Fibroblast of mammary gland (primary cell): ENCODE measurements at regions not wholly inside any gene's neighbourhood (a gene's known extent, or its start where the extent isn't known, plus 50 kb on each side); places are given as distances from the start of the nearest gene placed in this dataset.

ENCODE experiments used
- DNase-seq: peaks from one replicate; pipeline ENCODE4 v3.0.0-alpha.2; 2010; ENCODE audit warnings: low read depth
- H3K4me3 ChIP-seq: 2 replicates; pipeline ENCODE4 v1.5.1; 2011; ENCODE audit warnings: low read depth, mild to moderate bottlenecking, low read length, moderate library complexity; ENCODE audit not compliant: control insufficient read depth
- CTCF ChIP-seq: conservative IDR thresholded peaks from 2 replicates; pipeline ENCODE4 v1.5.1; 2011; ENCODE audit warnings: low read depth, low read length, inconsistent platforms; ENCODE audit not compliant: control insufficient read depth, insufficient read depth

- H3K4me3 ChIP-seq = no peak overlapping the region
- TF ChIP-seq CTCF = no peak
- no peak for DNase-seq
These were observed 59.2 kb upstream of the ETAA1 start for GRCh38 chr2:67337903-67338302.

DNA sequence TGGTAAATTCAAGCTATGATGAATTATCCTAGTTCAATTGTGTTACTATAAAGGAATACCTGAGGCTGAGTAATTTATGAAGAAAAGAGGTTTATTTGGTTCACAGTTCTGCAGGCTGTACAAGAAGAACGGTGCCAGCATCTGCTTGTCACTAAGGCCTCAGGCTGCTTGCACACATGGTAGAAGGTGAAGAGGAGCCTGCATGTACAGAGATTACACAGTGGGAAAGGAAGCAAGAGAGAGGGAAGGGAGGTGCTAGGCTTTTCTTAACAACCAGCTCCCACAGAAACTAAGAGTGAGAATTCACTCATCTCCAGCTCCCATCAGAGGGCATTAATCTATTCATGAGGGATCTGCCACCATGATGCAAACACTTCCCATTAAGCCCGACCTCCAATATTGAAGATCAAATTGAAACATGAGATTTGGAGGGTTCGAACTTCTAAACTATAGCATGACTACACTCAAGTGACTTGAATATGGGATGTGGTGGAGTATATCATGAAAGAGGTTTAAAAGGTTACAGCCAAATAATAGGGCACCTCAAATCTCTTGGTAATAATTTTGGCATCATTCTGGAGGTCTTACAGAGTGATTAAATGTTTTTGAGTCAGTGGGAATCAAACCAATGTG, 58.4 kb upstream of the ETAA1 start:
- DNase-seq = no peak
- no peak for TF ChIP-seq CTCF
- no peak overlapping the region for H3K4me3 ChIP-seq

GRCh38 chr2:67339234-67339885, 57.8 kb upstream of the ETAA1 start:
- no peak for TF ChIP-seq CTCF
- no peak for DNase-seq
- no peak overlapping the region for H3K4me3 ChIP-seq

DNA sequence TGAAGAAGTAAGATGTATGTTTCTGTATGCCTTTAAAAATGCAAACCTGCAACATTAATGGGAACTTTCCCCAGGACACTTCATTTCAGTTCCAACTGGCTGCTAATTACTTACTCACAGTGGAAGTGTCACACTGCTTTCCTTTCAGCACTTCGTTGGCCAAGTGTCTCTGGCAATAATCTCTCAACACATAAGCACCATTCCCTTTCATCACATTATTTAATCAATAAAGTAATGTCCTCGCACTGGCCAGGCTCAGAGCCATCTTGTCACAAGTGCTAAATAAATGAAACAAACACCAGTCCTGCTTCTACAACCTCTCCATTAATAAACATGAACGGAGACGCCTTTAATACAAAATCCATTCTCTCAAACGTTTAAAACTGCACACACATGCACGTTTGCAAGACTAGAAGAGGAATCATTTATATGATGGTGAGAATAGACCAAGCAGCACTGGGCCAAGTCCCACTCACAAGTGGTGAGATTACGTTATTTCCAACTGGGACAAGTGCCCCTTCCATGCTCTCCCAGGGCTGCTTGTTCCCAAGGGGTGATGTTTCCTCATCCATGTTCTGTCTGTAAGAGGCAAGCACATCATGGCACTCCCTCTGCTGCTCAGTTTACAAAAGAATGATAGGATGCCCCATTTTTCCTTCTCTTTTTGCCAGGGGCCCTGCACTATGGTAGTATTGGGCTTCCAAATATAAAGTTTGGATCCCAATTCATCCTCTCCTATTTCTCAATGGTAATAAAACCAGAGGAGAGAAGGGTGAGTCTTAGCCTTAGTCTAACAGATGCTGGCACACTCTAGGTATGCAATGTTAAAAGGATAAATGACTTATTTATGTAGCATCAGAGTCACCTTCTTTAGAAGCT, 56.8 kb upstream of the ETAA1 start:
- no peak for TF ChIP-seq CTCF
- no peak overlapping the region for H3K4me3 ChIP-seq
- no peak for DNase-seq

GRCh38 chr2:67341012-67341318, 56.2 kb upstream of the ETAA1 start:
- no peak for TF ChIP-seq CTCF
- DNase-seq = no peak
- no peak overlapping the region for H3K4me3 ChIP-seq

- no peak for DNase-seq
- TF ChIP-seq CTCF = no peak
- H3K4me3 ChIP-seq = no peak overlapping the region
These were observed 55.8 kb upstream of the ETAA1 start for GRCh38 chr2:67341336-67341735.
